HEK293 (cell line): ENCODE measurements at regions not wholly inside any gene's neighbourhood (a gene's known extent, or its start where the extent isn't known, plus 50 kb on each side); places are given as distances from the start of the nearest gene placed in this dataset.

Source experiments
- TF ChIP-seq, protein P1 (sequence below): fragments of 450-650 bp; formaldehyde crosslinking; IDR thresholded peaks from 2 replicates; pipeline ENCODE4 v1.5.1; 2016; ENCODE audit warnings: missing biosample characterization, missing genetic modification characterization
- TF ChIP-seq, protein P2 (sequence below): fragments of 450-650 bp; formaldehyde crosslinking; IDR thresholded peaks from 2 replicates; pipeline ENCODE4 v1.5.1; 2016; ENCODE audit warnings: missing biosample characterization, missing genetic modification characterization
- TF ChIP-seq, protein P3 (sequence below): fragments of 450-650 bp; IDR thresholded peaks from 2 replicates; pipeline ENCODE4 v1.5.1; 2018; ENCODE audit warnings: missing biosample characterization, missing genetic modification characterization

DNA sequence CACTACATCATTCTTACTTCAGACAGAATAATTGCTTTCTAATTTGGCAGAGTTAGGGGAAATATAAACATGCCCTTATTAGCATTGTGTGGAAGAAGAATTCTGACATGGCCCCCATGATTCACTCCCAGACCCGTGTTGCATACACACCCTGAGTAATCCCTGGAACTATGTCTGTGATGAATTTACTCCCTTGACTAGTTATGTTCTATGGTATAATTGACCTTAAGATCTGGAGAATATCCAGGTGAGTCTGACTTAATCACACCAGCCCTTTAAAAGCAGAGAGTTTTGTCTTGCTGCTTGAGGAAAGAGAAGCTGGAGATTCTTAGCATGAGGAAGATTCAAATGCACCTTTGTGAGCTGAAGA, 262.9 kb downstream of the SOX4 start:
- TF ChIP-seq, protein P1, sequence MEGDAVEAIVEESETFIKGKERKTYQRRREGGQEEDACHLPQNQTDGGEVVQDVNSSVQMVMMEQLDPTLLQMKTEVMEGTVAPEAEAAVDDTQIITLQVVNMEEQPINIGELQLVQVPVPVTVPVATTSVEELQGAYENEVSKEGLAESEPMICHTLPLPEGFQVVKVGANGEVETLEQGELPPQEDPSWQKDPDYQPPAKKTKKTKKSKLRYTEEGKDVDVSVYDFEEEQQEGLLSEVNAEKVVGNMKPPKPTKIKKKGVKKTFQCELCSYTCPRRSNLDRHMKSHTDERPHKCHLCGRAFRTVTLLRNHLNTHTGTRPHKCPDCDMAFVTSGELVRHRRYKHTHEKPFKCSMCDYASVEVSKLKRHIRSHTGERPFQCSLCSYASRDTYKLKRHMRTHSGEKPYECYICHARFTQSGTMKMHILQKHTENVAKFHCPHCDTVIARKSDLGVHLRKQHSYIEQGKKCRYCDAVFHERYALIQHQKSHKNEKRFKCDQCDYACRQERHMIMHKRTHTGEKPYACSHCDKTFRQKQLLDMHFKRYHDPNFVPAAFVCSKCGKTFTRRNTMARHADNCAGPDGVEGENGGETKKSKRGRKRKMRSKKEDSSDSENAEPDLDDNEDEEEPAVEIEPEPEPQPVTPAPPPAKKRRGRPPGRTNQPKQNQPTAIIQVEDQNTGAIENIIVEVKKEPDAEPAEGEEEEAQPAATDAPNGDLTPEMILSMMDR (tag by site-specific recombination): no peak
- TF ChIP-seq, protein P2, sequence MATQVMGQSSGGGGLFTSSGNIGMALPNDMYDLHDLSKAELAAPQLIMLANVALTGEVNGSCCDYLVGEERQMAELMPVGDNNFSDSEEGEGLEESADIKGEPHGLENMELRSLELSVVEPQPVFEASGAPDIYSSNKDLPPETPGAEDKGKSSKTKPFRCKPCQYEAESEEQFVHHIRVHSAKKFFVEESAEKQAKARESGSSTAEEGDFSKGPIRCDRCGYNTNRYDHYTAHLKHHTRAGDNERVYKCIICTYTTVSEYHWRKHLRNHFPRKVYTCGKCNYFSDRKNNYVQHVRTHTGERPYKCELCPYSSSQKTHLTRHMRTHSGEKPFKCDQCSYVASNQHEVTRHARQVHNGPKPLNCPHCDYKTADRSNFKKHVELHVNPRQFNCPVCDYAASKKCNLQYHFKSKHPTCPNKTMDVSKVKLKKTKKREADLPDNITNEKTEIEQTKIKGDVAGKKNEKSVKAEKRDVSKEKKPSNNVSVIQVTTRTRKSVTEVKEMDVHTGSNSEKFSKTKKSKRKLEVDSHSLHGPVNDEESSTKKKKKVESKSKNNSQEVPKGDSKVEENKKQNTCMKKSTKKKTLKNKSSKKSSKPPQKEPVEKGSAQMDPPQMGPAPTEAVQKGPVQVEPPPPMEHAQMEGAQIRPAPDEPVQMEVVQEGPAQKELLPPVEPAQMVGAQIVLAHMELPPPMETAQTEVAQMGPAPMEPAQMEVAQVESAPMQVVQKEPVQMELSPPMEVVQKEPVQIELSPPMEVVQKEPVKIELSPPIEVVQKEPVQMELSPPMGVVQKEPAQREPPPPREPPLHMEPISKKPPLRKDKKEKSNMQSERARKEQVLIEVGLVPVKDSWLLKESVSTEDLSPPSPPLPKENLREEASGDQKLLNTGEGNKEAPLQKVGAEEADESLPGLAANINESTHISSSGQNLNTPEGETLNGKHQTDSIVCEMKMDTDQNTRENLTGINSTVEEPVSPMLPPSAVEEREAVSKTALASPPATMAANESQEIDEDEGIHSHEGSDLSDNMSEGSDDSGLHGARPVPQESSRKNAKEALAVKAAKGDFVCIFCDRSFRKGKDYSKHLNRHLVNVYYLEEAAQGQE (tag by site-specific recombination): no peak
- TF ChIP-seq, protein P3, sequence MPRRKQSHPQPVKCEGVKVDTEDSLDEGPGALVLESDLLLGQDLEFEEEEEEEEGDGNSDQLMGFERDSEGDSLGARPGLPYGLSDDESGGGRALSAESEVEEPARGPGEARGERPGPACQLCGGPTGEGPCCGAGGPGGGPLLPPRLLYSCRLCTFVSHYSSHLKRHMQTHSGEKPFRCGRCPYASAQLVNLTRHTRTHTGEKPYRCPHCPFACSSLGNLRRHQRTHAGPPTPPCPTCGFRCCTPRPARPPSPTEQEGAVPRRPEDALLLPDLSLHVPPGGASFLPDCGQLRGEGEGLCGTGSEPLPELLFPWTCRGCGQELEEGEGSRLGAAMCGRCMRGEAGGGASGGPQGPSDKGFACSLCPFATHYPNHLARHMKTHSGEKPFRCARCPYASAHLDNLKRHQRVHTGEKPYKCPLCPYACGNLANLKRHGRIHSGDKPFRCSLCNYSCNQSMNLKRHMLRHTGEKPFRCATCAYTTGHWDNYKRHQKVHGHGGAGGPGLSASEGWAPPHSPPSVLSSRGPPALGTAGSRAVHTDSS (tag by site-specific recombination): no peak
